Renal pelvis (tissue), 1 donor: ENCODE measurements at regions not wholly inside any gene's neighbourhood (a gene's known extent, or its start where the extent isn't known, plus 50 kb on each side); places are given as distances from the start of the nearest gene placed in this dataset.
"Not testable (repeated sequence)": the region's sequence is repeated elsewhere in the genome, so short reads cannot be mapped to it uniquely, and the experiment has no call there.

ENCODE experiments used
- DNase-seq: peaks from one replicate; pipeline ENCODE4 v3.0.0-alpha.2; 2013

DNA sequence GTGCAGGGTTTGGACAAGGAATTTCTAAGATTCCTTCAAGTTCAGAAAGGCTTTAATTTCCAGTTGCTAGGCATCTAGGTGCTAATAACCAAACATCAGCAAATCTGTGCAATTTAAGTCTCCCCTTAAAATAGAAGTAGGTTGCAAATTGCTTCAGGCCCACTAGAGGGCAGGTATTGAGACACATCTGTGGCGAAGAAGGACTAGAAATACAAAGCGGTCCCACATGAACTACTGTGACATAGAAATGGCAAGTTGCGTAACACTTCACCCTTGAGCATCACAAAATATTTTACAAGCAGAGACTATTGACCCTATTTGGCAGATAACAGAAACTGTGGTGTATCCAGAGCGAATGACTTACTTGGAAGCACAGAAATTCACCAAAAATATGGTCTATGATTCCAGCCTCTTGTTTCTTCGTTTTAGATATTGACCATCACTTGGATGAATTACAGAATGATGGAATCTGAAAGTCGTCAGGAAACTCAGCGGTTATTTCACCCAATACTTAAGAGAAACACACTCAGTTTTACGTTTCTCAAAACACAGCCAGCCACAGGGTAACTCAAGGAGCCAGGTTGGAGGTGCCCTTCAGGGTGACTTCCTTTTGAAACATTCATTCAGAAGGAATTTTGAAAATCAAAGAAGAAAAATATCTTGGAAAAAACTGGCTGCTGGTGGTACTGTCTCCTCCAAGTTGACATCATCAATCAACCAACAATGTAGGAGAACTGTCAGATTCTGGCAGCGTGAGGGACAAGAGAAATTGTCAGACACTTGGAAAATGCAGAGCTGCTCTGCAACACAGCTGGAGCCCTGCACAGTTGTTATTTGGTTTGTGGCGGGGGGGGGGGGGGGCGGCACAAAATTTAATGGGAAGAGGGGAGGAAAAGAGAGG, 256.3 kb upstream of the MINDY3 start:
- DNase-seq, result peak; percentile 7

DNA sequence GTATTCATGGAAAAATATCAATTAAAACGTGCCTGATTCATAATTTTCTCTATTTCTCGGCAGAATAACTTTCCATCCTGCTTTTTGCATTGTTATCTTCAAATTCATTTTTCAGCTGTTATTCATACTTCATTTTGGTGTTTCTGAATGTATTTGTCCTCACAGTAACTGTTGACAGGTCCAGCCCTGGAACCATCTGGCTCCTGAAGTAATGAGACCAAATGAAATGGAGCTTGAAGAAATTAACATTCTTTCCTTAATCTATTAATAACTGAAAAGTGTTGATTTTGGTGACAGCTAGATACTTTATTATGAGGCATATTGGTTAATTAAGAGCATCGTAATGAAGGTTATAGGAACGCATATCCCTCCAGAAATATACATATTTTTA, 257.0 kb upstream of the MINDY3 start:
- no peak for DNase-seq

DNA sequence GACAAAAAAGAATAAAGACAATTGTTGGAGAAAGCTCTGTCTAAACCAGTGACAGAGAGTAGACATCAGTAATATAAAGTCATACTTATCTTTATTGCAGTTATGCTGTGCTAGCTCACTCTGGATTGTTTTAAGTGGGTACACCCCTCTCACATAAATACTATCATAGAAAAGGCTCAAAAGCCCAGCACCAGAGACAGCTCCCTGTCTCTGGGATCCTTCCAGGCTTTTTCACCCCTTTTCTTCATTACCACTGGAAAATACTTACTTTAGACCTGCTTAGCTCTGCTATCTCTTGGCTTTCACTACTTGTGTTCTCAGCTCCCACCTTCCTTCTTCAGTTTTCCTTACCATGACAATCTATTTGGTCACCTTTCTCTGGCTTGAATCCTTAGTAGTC, 259.1 kb upstream of the MINDY3 start:
- DNase-seq, result no peak

DNA sequence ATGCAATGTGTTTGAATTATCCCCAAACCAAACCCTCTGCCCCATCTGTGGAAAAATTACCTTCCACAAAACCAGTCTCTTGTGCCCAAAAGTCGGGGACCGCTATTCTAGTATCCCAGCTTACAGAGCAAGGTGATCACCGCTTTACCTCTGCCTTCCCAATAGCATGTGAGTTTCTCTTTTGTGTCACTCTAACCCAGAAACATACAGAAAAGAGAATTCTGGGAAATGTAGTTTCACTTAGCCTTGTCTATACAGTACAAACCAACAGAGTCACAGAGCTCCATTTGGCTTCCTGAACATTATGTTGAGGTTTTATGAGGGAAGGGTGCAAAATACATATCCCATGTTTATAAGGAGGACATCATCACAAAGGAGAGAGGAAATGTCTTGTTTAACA, 260.3 kb upstream of the MINDY3 start:
- DNase-seq, result no peak

DNA sequence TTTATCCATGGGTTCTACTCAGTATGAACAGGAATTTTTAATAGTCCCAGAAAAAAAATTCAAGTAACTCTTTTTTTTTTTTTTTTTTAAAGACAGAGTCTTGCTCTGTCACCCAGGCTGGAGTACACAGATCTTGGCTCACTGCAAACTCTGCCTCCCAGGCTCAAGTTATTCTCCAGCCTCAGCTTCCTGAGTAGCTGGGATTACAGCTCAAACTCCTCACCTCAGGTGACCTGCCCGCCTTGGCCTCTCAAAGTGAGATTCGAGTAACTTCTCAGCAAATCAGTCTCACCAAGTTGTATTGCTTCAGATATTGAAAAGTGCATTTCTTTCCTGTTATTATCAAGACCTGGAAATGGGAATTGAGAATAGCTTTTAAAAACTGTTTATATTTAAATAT, 281.2 kb upstream of the MINDY3 start:
- no peak for DNase-seq

DNA sequence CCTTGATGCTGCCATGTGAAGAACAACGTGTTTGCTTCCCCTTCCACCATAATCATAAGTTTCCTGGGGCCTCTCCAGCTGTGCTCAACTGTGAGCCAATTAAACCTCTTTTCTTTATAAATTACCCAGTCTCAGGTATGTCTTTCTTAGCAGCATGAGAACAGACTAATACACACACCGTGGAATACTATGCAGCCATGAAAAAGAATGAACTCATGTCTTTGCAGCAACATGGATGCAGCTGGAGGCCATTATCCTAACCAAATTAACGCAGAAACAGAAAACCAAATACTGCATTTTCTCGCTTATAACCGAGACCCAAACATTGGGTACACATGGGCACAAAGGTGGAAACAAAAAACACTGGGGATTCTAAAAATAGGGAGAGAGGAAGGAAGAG, 286.7 kb upstream of the MINDY3 start:
- no peak for DNase-seq

DNA sequence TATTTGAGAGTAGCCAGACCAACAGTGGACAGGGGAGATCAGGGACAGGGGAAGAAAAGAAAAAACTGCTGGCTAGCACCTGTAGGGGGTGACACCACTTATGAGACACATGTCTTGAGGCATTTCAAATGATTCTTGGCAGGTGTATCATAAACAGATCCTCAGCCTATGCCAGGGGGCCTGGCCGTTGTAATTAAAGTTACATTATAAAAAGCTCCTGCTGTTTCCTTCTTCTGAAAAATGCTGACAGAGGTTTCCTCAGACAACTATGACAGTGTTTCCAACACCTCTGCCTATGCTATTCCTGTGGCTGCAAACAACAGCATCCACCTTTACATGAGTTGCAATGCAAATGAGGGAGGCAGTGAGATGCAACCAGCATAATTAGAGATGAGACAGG, 281.0 kb upstream of the PTER start:
- no peak for DNase-seq

DNA sequence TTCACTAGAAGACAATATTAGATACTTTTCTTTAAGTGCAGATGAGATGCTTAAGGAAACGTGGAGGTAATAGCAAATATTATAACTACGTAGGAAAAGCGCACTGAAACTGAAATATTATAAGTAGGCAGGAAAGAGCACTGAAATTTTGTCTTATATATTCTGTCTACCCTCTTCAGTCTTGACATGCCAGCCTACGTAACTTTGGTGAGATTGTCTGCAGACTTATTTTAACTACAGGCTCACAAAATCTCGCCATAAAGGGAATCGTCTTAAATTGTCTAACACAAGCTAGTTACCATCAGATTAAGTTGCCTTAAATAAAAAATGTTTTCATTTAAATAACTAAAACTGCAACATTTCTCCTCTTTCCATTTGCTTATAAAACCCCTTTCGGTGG, 280.1 kb upstream of the PTER start:
- no peak for DNase-seq

DNA sequence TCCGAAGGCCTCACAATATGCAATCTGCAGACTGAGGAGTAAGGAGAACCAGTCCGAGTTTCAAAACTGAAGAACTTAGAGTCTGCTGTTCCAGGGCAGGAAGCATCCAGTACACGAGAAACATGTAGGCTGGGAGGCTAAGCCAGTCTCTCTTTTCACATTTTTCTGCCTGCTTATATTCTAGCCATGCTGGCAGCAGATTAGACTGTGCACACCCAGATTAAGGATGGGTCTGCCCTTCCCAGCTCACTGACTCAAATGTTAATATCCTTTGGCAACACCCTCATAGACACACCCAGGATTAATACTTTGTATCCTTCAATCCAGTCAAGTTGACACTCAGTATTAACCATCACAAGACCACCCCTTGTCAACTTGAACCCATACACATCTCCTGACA, 271.7 kb upstream of the PTER start:
- not testable (repeated sequence) for DNase-seq

DNA sequence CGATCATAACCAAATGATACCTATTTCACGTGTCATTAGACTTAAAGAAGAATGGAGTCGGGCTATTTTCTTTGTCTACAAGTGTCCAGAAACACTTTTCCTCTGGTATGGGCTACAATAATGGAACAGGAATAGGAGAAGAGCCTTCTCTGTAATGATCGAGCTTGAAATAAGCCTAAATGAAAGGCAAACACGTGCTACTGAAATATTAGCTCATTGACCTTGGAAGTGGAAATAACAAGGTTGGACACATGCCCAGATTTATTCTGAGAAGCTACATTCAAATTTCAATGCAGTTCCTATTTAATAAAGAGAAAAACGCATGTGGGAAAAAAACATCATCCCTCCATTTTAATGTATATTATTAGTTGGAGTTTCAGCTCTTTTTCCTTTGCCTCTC, 254.7 kb upstream of the PTER start:
- no peak for DNase-seq

DNA sequence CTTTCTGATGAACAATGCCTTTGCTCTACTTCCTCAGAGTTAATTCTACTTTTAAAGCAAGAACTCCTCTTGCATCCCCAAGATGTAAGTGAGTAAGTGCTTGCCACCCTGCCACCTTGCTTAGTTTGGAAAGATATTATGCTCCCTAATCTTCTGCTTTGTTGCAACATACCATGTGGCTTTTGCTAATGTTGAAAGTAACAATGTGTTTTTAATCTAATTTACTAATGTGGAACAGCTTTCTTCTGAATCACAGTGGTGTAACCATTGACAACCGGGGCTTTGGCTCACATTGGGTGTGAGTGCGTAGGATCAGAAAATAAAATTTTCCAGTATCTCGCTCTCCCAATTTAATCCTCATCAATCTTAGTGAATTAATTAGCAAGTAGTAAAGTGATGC, 254.1 kb upstream of the PTER start:
- no peak for DNase-seq

DNA sequence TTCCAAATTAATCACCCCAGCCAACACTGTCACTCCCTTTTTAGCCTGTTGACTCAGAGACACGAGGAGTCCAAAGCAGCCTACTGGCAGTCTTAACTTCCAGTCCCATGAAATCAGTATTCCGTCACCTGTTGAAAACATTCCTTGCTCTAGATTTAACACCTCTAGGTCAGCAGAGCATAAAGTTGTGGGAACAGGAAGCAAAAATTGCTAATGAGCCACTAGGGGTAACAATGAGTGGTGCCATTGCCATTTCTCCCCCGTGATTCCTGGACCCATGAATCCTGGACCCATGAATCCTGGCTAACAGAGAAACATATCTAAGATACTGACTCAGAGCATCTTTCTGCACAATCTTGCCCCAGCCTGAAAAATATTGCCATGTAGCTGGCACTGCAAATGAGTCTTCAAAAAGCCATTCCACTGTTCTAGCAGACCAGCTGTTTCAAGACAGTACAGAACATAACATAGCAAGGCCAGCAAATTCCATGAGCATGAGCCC, 252.7 kb upstream of the PTER start:
- DNase-seq, result no peak

DNA sequence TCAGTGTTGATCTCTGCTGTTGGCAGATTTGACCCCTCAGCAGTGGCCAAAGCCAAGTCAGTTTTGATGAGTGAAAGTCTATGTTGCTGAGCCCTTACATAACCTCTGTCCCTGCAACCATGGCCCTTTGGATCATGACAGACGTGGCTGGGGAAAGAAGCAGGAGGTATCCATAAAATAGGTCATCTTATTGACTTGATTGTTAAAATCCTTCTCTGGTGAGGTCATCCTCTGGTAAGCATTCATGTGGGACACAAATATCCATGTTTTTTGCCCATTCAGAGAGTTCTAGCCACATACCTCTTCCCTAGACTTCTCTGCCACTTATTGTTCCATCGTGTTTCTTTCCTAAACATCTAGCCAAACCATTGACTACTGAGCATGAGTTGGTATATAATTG, 251.9 kb upstream of the PTER start:
- no peak for DNase-seq

DNA sequence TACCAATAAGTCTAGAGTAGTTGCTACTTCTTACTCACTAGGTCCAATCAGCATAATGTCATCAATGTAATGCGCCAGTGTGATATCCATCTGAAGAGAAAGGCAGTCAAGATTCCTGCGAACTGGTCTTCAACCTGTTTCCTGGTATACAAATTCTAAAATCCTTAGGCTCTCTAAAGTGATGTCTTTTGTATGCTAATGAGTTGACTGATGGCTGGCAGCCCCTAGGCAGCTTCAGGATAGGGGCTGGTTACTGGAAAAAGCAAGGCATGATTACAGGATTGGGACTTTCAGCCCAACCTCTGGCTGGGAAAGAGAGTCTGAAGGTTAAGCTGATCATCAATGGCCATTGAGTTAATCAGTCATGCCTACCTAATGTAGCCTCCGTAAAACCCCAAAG, 250.2 kb upstream of the PTER start:
- DNase-seq, result no peak

DNA sequence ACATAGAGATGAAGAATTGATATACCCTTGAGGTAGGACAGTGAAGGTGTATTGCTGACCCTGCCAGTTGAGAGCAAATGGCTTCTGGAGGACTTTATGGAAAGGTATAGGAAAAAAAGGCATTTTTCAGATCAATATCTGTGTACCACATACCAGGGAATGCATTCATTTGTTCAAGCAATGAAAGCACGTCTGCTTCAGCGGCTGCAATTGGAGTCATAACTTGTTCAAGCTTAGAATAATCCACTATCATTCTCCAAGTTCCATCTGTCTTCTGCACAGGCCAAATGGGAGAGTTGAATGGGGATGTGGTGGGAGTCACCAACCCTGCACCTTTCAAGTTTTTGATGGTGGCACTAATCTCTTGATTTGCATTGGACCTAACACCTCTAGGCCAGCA, 249.6 kb upstream of the PTER start:
- DNase-seq, result no peak

DNA sequence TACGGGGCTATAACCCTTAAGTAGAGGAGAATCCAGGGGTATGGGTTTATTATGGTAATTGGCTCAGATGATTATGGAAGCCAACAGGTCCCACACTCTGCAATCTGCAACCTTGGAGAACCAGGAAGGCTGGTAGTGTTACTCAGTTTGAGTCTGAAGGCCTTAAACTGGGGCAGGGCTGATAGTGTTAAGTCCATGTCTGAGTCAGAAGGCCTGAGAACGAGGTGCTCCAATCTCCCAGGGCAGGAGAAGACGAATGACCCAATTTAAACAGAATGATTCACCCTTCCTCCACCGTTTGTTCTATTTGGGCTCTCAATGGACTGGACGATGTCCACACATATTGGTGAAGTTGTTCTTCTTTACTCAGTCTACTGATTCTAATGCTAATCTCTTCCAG, 244.5 kb upstream of the PTER start:
- DNase-seq, result no peak

DNA sequence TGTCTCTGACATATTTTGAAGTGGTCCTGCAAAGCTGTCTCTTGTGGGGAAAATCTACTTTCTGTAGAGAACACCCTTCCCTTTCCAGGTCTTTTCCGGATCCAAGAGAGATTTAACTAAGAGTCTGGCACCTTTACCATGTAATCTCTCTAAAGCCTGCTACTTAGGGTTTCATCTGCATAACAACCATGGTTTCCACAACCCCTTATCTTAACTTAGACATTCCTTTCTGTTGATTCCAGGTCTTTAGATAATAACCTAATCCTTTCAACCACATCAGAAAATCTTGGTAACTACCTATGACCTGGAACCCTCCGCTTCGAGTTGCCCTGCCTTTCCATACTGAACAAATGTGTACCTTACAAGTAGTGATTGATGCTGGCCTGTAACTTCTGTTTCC, 243.6 kb upstream of the PTER start:
- no peak for DNase-seq

DNA sequence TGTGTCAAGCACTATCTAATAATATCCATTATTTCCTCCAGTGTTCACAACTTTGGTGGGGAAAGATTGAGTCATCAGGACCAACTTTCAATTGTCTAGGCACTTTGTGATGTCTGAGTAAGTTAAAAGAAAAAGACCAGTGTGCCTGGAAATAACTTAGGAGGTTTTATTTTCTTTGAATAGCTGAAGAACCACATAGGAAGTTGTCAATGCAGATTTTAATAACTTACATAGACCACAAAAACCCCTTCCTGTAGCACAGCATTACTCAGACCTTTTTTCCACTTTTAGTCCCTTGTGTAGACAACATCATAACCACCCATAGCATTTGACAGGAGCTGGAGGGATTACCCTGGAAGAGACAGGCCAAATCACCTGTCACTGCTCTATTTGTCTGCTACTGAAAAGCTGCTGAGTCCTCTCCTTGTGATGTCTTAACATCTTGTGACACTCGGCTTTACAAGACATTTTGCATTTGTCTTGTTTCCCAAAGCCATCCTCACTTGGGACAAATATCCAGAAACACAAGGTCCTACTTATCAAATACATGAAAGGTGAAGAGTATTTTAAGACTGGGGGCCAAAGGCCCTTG, 241.5 kb upstream of the PTER start:
- no peak for DNase-seq

DNA sequence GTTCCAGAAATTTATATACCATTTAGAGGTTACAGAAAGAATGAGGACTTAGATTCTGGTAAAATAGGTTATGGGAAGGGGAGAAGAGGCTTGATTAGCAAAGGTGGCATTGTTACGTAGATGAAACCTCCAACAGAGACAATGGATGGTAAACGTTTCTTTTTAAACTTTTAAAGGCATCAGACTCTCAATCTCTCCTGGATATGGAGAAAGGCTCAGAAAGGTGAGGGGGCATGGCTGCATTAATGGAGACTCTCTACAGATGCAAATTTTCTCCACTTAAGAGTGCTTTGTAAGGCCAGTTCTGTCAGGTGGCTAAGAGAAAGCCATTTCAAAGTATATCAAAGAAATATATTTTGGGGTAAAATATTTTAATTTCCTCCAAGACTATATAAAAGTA, 240.9 kb upstream of the PTER start:
- no peak for DNase-seq

DNA sequence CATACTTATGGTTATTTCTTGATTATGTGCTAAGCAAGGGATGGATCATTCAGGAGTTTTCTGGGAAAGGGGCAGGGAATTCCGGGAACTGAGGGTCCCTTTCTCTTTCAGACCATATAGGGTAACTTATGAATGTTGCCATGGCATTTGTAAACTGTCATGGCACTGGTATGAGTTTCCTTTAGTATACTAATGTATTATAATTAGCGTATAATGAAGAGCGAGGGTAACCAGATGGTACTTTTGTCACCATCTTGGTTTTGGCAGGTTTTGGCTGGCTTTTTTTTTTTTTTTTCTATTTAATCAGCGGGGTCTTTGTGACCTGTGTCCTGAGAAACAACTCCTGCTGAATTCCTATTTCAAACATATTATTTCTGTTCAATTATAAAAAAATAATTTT, 237.6 kb upstream of the PTER start:
- no peak for DNase-seq

DNA sequence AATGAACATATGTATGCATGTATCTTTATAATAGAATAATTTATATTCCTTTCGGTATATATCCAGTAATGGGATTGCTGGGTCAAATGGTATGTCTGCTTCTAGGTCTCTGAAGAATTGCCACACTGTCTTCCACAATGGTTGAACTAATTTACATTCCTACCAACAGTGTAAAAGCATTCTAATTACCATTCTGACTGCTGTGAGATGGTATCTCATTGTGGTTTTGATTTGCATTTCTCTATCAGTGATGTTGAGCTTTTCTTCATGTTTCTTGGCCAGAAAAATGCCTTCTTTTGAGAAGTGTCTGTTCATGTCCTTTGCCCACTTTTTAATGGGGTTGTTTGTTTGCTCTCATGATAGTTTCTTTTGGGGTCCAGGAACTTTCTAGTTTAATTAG, 213.2 kb upstream of the PTER start:
- DNase-seq, result not testable (repeated sequence)

DNA sequence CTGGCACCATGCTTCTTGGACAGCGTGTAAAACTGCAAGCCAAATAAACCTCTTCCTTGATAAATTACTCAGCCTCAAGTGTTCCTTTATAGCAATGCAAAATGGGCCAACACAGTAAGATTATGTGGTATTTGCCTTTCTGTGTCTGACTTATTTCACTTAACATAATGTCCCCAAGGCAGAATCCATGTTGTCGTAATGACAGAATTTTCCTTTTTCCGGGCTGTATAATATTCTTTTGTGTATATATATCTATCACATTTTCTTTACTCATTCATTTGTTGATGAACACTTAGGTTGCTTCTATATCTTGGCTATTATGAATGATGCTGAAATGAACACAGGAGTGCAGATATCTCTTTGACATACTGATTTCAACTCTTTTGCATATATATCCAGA, 209.1 kb upstream of the PTER start:
- DNase-seq, result no peak

DNA sequence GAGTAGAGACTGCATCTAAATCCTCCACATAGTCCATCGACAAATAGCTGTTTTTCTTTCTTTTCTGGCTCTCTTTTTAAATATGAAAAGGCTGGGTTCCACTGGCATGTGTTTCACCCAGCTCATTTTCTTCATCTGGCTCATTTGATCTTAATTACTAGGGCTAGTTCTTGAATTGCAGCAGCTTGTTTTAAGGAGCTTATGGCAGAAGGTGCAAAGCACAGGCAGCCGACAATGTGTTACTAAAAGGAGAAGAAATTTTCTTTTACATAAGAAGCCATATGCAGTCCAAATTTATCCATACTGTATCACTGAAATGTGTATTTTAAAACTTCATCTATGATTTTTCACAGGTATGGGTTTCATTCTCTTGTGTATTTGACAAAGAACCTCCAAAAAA, 205.6 kb upstream of the PTER start:
- no peak for DNase-seq
